Subcutaneous abdominal adipose tissue (tissue), 5 donors: ENCODE measurements at regions not wholly inside any gene's neighbourhood (a gene's known extent, or its start where the extent isn't known, plus 50 kb on each side); places are given as distances from the start of the nearest gene placed in this dataset.

Experiments
- H3K27ac ChIP-seq: one replicate; pipeline ENCODE4 v1.7.0; 2013; ENCODE audit warnings: low read depth, mild to moderate bottlenecking, inconsistent platforms, low read length, moderate library complexity
- H3K27me3 ChIP-seq, 5 donors: one replicate each; pipeline ENCODE4 v1.7.0; 2013; ENCODE audit warnings: low read length in 5 of 5, inconsistent platforms in 1 of 5; ENCODE audit not compliant: control insufficient read depth in 5 of 5, insufficient read depth in 4 of 5
- H3K36me3 ChIP-seq, 5 donors: one replicate each; pipeline ENCODE4 v1.7.0; 2013; ENCODE audit warnings: low read length in 5 of 5; ENCODE audit not compliant: control insufficient read depth in 5 of 5, insufficient read depth in 5 of 5
- H3K4me1 ChIP-seq, 5 donors: one replicate each; pipeline ENCODE4 v1.7.0; 2013; ENCODE audit warnings: low read length in 5 of 5, mild to moderate bottlenecking in 3 of 5, moderate library complexity in 1 of 5; ENCODE audit not compliant: control insufficient read depth in 5 of 5, insufficient read depth in 5 of 5
- H3K4me3 ChIP-seq, 5 donors: one replicate each; pipeline ENCODE4 v1.7.0; 2013; ENCODE audit warnings: low read length in 5 of 5, low read depth in 1 of 5
- H3K9ac ChIP-seq, 5 donors: one replicate each; pipeline ENCODE4 v1.7.0; 2013; ENCODE audit warnings: low read length in 5 of 5, mild to moderate bottlenecking in 4 of 5, moderate library complexity in 3 of 5
- H3K9me3 ChIP-seq, 5 donors: one replicate each; pipeline ENCODE4 v1.7.0; 2013; ENCODE audit warnings: low read length in 5 of 5; ENCODE audit not compliant: control insufficient read depth in 5 of 5
- donor health status: healthy.
- donor health status: healthy.
- donor health status: healthy.
- donor health status: healthy.
- donor health status: healthy.

DNA sequence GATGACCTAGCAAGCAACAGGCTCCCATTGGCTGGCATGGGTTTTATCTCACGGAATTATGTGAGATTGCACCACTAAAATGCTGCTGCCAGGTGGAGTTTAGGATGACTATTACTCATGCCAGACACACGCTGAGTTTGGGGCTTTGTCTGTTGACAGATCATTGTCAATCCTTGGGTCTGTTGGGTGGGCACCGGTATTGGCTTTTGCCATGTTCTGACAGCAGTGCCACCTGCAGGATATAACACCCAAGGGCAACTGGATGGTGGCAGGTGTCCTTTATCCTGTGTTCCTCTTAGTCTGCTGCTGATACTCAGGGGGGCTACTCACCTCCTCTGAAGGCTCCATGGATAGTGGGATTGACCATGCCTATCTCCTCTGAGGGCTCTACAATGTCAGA, 221.6 kb upstream of the DYNLRB2 start:
- H3K4me3 ChIP-seq = no peak overlapping the region
- no peak overlapping the region for H3K9ac ChIP-seq
- no peaks in the 10 kb centered on the region for H3K9me3 ChIP-seq
- no peak overlapping the region for H3K27ac ChIP-seq
- no peaks in the 10 kb centered on the region for H3K4me1 ChIP-seq
- no peaks in the 10 kb centered on the region for H3K36me3 ChIP-seq
- H3K27me3 ChIP-seq = no peaks in the 10 kb centered on the region

DNA sequence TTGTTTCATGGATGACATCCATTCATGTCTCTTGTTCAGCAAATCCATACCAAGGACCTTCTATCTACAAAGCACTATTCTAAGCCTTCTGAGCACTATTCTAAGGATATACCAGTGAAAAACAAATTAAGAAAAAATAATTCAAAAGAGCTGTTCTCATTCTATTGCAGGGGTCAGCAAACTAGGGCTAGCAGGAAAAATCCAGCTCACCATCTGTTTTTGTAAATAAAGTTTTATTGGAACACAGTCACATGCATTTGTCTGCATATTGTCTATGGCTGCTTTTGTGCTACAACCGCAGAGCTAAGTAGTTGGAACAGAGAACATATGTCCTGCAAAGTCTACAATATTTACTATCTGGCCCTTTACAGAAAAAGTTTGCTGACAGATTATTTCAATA, 222.7 kb upstream of the DYNLRB2 start:
- no peaks in the 10 kb centered on the region for H3K9me3 ChIP-seq
- H3K27ac ChIP-seq = no peak overlapping the region
- H3K4me1 ChIP-seq = no peaks in the 10 kb centered on the region
- no peak overlapping the region for H3K9ac ChIP-seq
- H3K36me3 ChIP-seq = no peaks in the 10 kb centered on the region
- H3K27me3 ChIP-seq = no peaks in the 10 kb centered on the region
- no peak overlapping the region for H3K4me3 ChIP-seq

GRCh38 chr16:80317599-80318037, 223.2 kb upstream of the DYNLRB2 start:
- Histone ChIP-seq H3K4me1 (no peaks in the 10 kb centered on the region), H3K27me3 (no peaks in the 10 kb centered on the region), H3K4me3 (no peak overlapping the region), H3K36me3 (no peaks in the 10 kb centered on the region), H3K9me3 (no peaks in the 10 kb centered on the region), H3K9ac (no peak overlapping the region), H3K27ac (no peak overlapping the region)

GRCh38 chr16:80317116-80317515, 223.7 kb upstream of the DYNLRB2 start:
- H3K4me3 ChIP-seq = no peak overlapping the region
- no peak overlapping the region for H3K9ac ChIP-seq
- no peaks in the 10 kb centered on the region for H3K9me3 ChIP-seq
- no peaks in the 10 kb centered on the region for H3K36me3 ChIP-seq
- no peak overlapping the region for H3K27ac ChIP-seq
- H3K27me3 ChIP-seq = no peaks in the 10 kb centered on the region
- H3K4me1 ChIP-seq = no peaks in the 10 kb centered on the region

GRCh38 chr16:80314042-80314441, 226.8 kb upstream of the DYNLRB2 start:
- Histone ChIP-seq H3K27me3 (no peaks in the 10 kb centered on the region), H3K4me3 (no peak overlapping the region), H3K36me3 (no peaks in the 10 kb centered on the region), H3K27ac (no peak overlapping the region), H3K4me1 (no peaks in the 10 kb centered on the region), H3K9me3 (no peaks in the 10 kb centered on the region), H3K9ac (no peak overlapping the region)

DNA sequence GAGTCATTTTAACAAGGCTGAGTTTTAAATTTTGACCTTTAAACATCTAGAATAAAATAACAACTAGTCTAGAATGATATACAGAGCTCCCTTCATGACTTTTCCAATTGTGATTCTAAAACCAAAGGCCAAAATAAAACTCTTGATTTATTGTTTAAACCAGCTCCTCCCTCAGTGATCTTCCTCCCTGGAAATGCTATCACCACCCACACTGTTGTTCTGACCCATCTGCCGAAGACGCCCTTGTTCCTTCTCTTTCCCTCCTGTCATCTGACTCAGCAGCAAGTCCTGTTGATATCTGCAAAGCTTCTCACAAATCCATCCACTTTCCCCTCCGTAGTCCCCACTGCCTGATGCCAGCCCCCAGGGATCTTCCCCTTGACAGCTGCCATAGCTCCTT, 231.6 kb upstream of the DYNLRB2 start:
- no peaks in the 10 kb centered on the region for H3K27me3 ChIP-seq
- H3K4me3 ChIP-seq = no peak overlapping the region
- H3K36me3 ChIP-seq = no peaks in the 10 kb centered on the region
- H3K9me3 ChIP-seq = peaks cover 0 to 4% (median 0%) of the 10 kb centered on the region in 5 donors
- no peak overlapping the region for H3K27ac ChIP-seq
- no peaks in the 10 kb centered on the region for H3K4me1 ChIP-seq
- no peak overlapping the region for H3K9ac ChIP-seq

DNA sequence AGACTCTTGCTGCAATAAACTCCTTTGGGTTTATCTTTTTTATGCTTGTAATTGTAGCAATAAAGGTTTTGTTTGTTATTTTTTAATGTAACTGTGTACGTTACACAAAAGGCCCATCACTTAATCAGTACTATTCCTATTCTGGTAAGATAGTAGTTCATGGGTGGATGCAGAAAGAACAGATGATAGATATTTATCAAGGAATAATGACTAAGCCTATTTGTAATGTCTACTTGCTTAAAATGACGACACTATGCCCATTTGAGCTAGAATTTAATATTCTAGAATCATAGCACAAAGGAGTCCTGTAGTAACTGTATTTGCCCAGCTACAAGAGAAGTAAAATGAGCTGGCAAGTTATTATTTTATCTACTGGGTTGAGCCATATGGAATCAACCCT, 235.4 kb upstream of the DYNLRB2 start:
- Histone ChIP-seq H3K36me3 (no peaks in the 10 kb centered on the region), H3K4me1 (peaks cover 0 to 7% (median 3%) of the 10 kb centered on the region in 5 donors), H3K27me3 (no peaks in the 10 kb centered on the region), H3K4me3 (no peak overlapping the region), H3K27ac (no peak overlapping the region), H3K9me3 (peaks cover 0 to 4% (median 0%) of the 10 kb centered on the region in 5 donors), H3K9ac (no peak overlapping the region)

DNA sequence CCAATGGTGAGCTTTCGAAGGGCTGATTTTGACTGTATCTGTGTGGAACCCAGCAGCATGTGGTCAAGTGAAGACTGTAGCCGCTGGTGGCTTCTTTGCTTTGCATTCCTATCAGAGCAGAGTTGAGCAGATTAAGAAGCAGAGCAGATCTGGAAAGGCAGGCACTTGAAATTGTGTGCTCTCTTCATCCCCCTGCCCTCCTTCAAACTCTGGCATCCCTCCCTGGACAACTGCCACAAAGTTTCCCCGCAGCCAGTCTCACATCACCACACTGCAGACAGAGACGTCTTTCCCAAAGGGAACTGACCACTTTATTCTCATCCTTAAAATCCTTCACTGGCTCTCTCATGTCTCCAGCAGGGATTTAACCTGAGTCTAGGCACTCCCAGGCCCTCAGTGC, 237.1 kb upstream of the DYNLRB2 start:
- no peak overlapping the region for H3K27ac ChIP-seq
- H3K4me3 ChIP-seq = no peak overlapping the region
- H3K27me3 ChIP-seq = no peaks in the 10 kb centered on the region
- no peaks in the 10 kb centered on the region for H3K36me3 ChIP-seq
- no peak overlapping the region for H3K9ac ChIP-seq
- H3K9me3 ChIP-seq = peaks cover 0 to 4% (median 0%) of the 10 kb centered on the region in 5 donors
- peaks cover 0 to 9% (median 3%) of the 10 kb centered on the region in 5 donors for H3K4me1 ChIP-seq

- Histone ChIP-seq H3K27me3 (no peaks in the 10 kb centered on the region), H3K4me3 (no peak overlapping the region), H3K9me3 (no peaks in the 10 kb centered on the region), H3K27ac (no peak overlapping the region), H3K9ac (no peak overlapping the region), H3K36me3 (no peaks in the 10 kb centered on the region), H3K4me1 (peaks cover 0 to 9% (median 3%) of the 10 kb centered on the region in 5 donors)
Observed at GRCh38 chr16:80300876-80301275, 239.9 kb upstream of the DYNLRB2 start.

DNA sequence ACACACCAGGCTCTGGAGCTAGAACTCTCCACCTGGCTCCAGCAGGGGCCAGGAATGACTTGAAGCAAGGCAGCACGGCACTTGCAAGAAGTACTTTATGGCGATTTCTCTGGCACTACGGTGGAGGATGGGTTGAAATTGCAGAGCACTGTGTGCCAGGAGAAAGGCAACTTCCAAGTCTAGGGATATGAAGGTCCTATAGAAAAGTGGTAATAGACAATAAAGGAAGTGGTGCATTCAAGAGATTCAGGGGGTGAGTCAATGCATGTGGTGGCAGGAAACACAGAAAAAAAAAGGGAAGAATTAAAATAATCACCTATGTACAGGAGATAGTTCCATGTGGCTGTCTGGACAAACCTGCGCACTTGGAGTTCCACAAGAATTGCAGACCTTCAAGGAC, 240.3 kb upstream of the DYNLRB2 start:
- Histone ChIP-seq H3K4me1 (peaks cover 0 to 9% (median 3%) of the 10 kb centered on the region in 5 donors), H3K27me3 (no peaks in the 10 kb centered on the region), H3K9ac (no peak overlapping the region), H3K9me3 (no peaks in the 10 kb centered on the region), H3K27ac (no peak overlapping the region), H3K4me3 (no peak overlapping the region), H3K36me3 (no peaks in the 10 kb centered on the region)

GRCh38 chr16:80299416-80299815, 241.4 kb upstream of the DYNLRB2 start:
- no peak overlapping the region for H3K27ac ChIP-seq
- H3K4me3 ChIP-seq = no peak overlapping the region
- H3K4me1 ChIP-seq = peaks cover 0 to 9% (median 3%) of the 10 kb centered on the region in 5 donors
- no peaks in the 10 kb centered on the region for H3K9me3 ChIP-seq
- no peaks in the 10 kb centered on the region for H3K36me3 ChIP-seq
- H3K27me3 ChIP-seq = no peaks in the 10 kb centered on the region
- H3K9ac ChIP-seq = no peak overlapping the region
